ENCODE measurements at regions not wholly inside any gene's neighbourhood (a gene's known extent, or its start where the extent isn't known, plus 50 kb on each side); places are given as distances from the start of the nearest gene placed in this dataset.
"Not testable (repeated sequence)": the region's sequence is repeated elsewhere in the genome, so short reads cannot be mapped to it uniquely, and the experiment has no call there.

DNA sequence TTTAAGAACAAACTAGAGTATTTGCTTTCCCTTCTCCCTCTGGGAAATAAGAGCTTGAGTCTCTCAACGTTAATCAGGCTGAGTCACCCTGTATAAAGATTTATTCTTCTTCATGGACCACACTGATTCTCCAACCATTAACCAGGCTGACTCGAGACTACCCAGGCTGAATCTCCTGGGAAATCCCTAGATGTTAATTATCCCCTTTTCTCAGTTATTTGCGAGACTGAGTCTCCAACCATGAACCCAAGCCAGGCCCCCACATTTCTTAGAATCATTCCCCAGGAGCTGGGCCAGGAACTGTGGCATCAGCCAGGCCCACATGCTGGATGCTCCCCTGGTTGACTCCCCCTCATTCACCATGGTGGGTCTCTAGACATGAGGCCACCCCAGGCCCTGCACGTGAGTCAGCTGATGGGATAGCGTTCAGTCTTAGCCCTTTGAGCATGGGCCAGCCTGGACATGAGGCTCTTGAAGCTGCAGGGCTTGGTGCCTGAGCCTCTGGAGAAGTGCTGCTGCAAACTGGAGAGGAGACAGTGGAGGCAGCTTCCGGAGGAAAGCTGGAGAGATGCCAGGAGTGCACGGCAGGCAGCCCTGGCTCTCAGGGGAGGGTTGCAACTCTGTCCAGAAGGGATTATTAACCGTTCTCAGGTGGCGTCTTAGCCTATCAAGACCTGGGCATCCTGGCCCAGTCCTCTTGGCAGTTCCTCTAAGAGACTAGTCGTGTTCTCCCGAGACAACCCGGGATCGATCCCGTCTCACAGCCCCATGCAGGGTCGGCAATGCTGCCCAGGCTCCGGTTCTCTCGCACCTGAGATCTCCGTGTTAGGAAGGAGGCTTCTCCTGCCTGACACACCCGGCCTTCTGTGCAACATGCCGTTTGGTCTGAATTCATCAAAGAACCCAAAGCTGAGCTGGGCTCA is 296.6 kb downstream of the ADGRD1 start:
- no peak for DNase-seq (ENCODE audit: low read depth)

GRCh38 chr12:131250951-131251315 is 297.2 kb downstream of the ADGRD1 start:
- DNase-seq (ENCODE audit: low read depth): no peak

GRCh38 chr12:131251336-131252101 is 297.8 kb downstream of the ADGRD1 start:
- no peak for DNase-seq (ENCODE audit: low read depth)

DNA sequence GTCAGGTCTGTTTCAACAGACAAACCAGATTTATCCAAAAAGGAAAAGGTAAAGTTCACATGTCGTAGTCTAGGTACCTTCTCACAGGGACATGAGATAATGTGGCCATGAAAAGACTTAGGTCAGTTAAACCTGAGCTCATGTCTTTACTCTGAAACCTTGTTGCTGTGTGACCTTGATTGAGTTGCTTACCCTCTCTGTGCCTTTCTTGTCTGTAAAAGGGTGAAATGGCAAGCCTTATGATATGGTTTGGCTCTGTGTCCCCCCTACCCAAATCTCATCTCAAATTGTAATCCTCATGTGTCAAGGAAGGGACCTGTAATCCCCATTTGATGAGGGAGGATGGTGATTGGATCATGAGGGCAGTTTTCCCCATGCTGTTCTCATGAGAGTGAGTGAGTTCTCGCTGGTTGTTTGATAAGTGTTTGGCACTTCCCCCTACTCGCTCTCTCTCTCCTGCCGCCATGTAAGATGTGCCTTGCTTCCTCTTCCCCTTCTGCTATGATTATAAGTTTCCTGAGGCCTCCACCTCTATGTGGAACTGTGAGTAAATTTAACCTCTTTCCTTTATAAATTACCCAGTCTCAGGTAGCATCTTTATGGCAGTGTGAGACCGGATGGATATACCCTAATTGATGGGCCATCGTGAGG is 299.8 kb downstream of the ADGRD1 start:
- no peak for DNase-seq (ENCODE audit: low read depth)

GRCh38 chr12:131254374-131254773 is 300.7 kb downstream of the ADGRD1 start:
- DNase-seq (ENCODE audit: low read depth): no peak

- no peak for DNase-seq (ENCODE audit: low read depth)
These were observed 304.7 kb downstream of the ADGRD1 start for GRCh38 chr12:131258398-131258797.

- DNase-seq (ENCODE audit: low read depth): no peak
These were observed 306.7 kb downstream of the ADGRD1 start for GRCh38 chr12:131260251-131260905.

DNA sequence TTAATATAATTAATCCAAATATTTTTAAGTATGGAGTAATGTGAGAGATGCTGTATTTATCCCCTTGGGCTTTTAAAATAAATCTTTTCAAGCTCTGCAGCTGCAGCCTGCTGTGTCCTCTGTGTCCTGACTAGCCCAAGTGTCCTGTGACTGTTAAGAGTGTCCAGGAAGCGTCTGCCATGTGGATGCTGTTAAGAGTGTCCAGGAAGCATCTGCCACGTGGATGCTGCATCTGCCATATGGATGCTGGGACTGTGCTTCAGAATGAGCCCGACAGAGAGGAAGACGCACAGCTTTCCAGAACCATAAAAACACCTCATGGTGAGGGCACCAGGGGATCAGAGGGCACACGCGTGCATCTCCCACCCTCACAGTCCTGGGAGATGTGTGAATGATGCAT is 307.2 kb downstream of the ADGRD1 start:
- no peak for DNase-seq (ENCODE audit: low read depth)

DNA sequence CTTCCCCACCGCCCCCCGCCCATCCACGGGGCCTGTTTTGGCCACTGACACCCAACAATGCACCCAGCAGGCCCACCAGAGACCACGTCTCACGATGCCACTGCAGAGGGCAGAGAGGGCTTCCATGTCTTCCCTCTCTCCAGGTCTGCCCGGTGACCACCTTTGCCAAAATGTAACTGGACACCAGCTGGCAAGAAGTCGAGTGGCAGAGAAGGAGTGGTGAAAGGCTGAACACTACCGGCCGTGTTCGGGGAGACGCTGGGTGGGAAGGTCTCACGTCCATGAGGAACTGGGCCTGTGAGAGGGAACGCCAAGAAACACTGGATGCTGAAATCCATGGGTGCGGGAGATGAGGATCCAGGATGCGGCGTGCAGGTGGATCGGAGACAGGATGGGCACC is 308.2 kb downstream of the ADGRD1 start:
- DNase-seq (ENCODE audit: low read depth): no peak

- no peak for DNase-seq (ENCODE audit: low read depth)
These were observed 309.9 kb downstream of the ADGRD1 start for GRCh38 chr12:131263626-131264025.

DNA sequence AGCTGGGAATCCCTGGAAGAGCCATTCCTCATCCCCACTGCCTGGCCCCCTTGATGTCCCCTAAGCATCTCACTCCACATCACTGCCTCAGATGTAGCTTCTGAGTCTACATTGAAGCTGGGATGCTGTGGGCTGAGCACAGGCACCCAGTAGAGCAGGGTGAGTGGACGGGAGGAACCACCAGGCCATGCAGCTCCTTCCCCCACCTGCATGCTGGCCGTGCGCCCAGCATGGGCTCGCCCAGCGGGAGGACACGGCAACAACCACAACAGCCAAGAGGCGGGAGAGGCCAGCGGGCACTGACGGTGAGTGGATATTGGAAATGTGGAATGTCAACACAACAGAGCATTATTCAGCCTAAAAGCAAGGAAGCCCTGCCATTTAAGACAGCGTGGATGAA is 310.9 kb downstream of the ADGRD1 start:
- no peak for DNase-seq (ENCODE audit: low read depth)

DNA sequence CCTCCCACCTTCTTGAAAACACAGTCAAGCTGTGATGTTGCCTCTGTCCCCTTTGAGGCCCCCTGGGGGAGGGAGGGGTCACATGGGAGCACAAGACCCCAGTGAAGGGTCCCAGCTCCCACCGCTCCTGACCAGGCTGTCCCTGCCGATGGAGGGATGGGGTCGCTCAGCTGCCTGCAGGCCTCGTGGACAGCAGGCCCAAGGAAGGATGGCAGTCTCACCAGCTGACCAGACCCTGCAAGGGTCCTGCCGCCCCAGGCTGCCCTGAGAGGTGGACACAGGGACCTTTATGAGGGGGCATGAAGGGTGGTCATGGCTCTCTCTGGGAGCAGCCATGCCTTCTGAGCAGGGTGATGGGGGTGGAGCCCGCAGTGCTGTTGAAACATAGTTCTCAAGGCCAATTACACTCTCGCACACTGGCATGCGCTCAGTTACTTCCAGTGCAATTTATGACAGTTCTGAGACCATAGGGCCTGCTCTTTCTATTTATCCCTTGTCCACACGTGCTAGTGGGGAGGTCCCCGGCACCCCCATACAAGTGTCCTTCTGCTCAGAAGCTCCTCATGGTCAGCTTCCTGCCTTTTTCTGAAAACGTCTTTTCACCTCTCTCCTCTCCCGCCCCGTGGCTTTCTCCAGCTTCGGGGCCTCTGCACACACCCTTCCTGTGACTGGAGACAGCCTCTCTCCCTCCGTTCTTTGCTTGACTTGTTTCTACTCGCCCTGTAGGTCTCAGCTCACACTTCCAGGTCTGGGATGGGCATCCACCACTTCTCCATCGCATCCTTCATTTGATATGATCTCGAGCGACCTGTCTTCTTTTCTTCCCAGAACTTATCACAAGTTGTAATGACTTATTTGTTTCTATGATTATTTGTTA is 313.1 kb downstream of the ADGRD1 start:
- DNase-seq (ENCODE audit: low read depth): no peak

DNA sequence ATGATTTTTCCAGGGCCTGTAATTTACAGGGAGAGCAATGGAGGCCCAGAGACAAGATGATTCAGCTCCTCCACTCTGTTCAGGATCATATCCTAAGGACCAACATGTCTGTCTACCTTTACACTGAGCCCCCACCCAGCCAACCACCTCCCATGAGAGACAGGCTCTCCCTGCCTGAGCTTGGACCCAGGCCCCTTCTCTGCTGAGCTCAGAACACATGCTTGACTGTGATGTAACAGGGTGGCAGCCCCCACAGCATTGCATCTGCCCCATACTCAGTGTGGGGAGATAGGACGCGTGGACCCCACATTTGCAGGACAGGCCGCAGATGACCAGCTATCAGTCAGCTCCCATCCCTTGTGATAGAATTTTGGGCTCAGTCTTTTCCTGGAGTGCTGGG is 313.9 kb downstream of the ADGRD1 start:
- no peak for DNase-seq (ENCODE audit: low read depth)

DNA sequence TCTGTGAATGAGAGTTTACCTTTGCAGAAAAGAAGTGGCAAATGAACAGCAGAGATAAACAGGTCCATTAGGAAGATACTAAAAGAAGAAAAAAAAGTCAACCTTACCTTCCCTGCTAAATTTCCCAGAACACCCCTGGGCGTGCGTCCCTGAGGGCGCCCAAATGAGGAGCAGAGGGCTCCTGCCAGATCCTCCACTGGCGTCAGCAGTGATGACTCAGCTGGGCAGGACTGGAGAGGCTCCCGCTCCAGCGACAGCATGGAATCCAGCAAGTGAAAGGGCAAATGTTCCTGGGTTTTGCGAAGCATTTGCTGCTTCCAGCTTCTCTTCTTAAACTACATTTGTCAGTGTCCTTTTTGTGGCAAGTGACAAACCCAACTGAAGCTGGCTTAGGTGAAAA is 314.4 kb downstream of the ADGRD1 start:
- not testable (repeated sequence) for DNase-seq (ENCODE audit: low read depth)

DNA sequence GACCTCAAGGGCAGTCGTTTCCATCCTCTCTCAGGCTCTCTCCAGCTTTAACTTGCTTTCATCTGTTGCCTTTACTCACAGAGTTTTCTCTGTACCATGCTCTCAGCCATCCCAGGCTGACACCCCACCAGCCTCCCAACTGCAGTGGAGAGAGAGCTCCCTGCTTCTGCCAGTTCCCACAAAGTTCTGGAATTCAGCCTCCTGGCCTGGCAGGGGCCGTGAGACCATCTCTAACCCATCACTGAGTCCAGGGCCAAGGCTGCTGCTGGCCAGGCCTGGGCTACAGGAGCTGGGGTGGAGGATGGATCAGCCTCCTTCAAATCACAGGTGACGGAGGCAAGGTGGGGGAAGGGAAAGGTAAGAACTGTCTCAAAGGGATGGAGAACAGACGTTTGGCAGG is 314.9 kb downstream of the ADGRD1 start:
- not testable (repeated sequence) for DNase-seq (ENCODE audit: low read depth)

DNA sequence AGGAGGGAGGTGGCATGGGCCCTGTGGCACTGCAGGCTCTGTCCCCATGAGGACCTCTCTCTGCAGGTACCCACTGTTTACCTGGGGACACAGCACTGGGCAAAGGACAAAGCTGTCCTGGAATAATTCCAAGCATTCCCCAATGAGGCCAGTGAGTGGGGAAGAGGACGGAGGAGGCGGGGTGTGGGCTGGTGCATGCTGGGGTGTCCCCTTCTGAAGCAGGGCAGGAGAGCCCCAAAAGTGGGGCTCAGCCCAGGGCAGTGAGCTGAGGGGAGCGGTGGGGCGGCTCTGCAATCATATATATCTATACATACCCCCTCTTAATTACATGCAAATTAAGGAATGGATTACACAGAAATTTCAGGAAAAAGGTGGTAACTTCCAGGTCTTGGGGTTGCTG is 315.8 kb downstream of the ADGRD1 start:
- no peak for DNase-seq (ENCODE audit: low read depth)

- DNase-seq (ENCODE audit: low read depth): not testable (repeated sequence)
These were observed 316.3 kb downstream of the ADGRD1 start for GRCh38 chr12:131269977-131270376.

DNA sequence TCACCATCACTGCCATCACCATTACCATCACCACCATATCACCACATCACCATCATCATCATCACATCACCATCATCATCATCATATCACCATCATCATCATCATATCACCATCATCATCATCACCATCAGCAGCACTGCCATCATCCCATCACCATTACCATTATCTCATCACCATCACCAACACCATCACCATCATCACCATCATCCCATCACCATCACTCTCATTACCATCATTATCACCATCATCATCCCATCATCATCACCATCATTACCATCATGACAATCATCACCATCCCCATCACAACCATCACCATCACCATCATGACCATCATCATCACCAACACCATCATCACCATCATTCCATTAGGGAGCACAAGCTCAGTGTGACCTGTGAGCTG is 318.0 kb downstream of the ADGRD1 start:
- no peak for DNase-seq (ENCODE audit: low read depth)

DNA sequence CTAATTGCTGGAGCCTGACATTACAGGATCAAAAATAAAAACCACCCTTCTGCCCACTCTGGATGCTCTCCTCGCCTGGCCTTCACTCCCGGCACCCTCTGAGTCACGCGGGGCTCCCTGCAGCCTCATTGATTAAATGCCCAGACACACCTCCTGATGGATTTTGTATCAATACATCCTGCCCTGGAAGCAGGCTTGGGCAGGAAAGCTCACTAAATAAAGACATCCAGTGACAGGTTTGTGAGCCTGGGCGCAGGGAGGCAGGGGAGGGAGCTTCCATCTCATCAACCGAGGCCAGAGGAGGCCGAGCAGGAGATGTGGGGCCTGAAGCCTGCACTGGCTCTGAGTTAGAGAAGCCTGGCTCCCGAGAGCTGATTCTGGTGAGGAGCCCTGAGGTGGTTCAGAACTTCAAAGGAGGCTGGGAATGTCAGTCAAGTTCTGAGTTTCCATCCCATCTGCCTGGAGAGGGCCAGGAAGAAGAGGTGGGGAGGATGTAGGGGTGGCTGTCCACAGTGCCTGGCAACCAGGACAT is 318.6 kb downstream of the ADGRD1 start:
- DNase-seq (ENCODE audit: low read depth): not testable (repeated sequence)

- no peak for DNase-seq (ENCODE audit: low read depth)
These were observed 319.7 kb downstream of the ADGRD1 start for GRCh38 chr12:131273291-131273845.

DNA sequence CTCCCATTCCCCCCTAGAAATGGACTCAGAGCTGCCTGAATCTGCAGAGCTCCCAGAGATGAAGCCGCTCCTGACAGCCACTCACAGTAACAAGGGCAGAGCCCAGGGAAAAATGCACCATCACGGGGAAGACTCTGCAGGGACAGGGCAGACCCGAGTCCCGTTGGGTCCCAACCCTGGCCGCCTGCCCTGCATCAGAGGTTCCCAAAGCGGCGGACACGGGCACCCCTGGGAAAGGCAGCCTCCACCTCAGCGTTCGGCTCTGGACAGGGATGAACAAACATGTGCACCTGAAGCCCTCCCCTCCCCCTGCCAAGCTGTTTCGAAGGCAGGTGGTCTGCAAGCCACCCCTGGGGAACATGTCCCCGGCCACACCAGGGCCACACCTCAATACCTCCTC is 320.4 kb downstream of the ADGRD1 start:
- DNase-seq (ENCODE audit: low read depth): no peak
